Psoas muscle (tissue), 7 donors: ENCODE measurements at regions not wholly inside any gene's neighbourhood (a gene's known extent, or its start where the extent isn't known, plus 50 kb on each side); places are given as distances from the start of the nearest gene placed in this dataset.
A peak's percentile ranks its signal among the peaks of the same experiment; 100 is the strongest.
"Not testable (repeated sequence)": the region's sequence is repeated elsewhere in the genome, so short reads cannot be mapped to it uniquely, and the experiment has no call there.

ENCODE experiments used
- ATAC-seq, 4 donors: fragments of 200-7000 bp; cut with Tn5 transposase; one replicate each; pipeline ENCODE4 v1.9.1; 2020; ENCODE audit warnings: moderate library complexity in 3 of 4, mild to moderate bottlenecking in 2 of 4
- DNase-seq, 2 donors: peaks; one replicate each; pipeline ENCODE4 v3.0.0-alpha.2; 2020
- H3K27ac ChIP-seq: fragments of 200-600 bp; one replicate; pipeline ENCODE4 v1.8.0; 2022
- H3K27me3 ChIP-seq, 3 donors: fragments of 200-600 bp in 1 of 3; one replicate each; pipeline versions ENCODE4 v1.6.1 to v1.8.0; 2013 to 2022; ENCODE audit warnings: low read length in 2 of 3, mild to moderate bottlenecking in 2 of 3, moderate library complexity in 1 of 3; ENCODE audit not compliant: insufficient read depth in 3 of 3
- H3K36me3 ChIP-seq, 2 donors: fragments of 200-600 bp in 1 of 2; one replicate each; pipeline versions ENCODE4 v1.6.1 to v1.8.0; 2013 to 2022; ENCODE audit warnings: low read depth in 1 of 2, mild to moderate bottlenecking in 1 of 2, moderate library complexity in 1 of 2; ENCODE audit not compliant: insufficient read depth in 1 of 2
- H3K4me1 ChIP-seq: fragments of 200-600 bp; one replicate; pipeline ENCODE4 v1.8.0; 2022
- H3K4me3 ChIP-seq: fragments of 200-600 bp; one replicate; pipeline ENCODE4 v1.8.0; 2022; ENCODE audit warnings: mild to moderate bottlenecking
- H3K9me3 ChIP-seq: fragments of 200-600 bp; one replicate; pipeline ENCODE4 v1.8.0; 2022
- CTCF ChIP-seq: fragments of 200-600 bp; IDR thresholded peaks from one replicate; pipeline ENCODE4 v1.8.0; 2022; ENCODE audit warnings: antibody characterized with exemption
- WGBS, 3 donors: extraction: QIAGEN DNeasy Blood & Tissue Kit; methylation state at CpG; one replicate each; pipeline versions ENCODE4 v1.1.6 to v1.1.7; 2013; 5-methylcytosine and 5-hydroxymethylcytosine counted together
- intact Hi-C, 2 donors: fragments of 100-400 bp; cut with DNase I; formaldehyde crosslinking; loops; one replicate each; pipeline versions ENCODE4 v1.11.0 to v1.14.2; 2022
- donor health status: healthy with polysubstance abuse.
- donor health status: DM: no; HTN: no; CAD: no; lungs with moderate emphysema.
- donor health status: Bipolar disorder and iron deficiency.
- donor health status: healthy.
- donor health status: DM: yes; HTN: yes; CAD: no.
- donor health status: DM: no; HTN: no; CAD: no.
- donor health status: DM: yes; HTN: yes; CAD: no.

- DNase-seq, result peak in 1 of 2 donors; percentile 71
- TF ChIP-seq CTCF, result no peak
- Histone ChIP-seq H3K27ac (no peak overlapping the region), H3K4me3 (no peak overlapping the region), H3K4me1 (peaks cover 23% of the 10 kb centered on the region), H3K9me3 (no peaks in the 10 kb centered on the region), H3K27me3 (no peaks in the 10 kb centered on the region), H3K36me3 (no peaks in the 10 kb centered on the region)
- WGBS, 3 donors, result 56 to 82% (median 59%) methylated on average over 26 of the region's 26 CpGs
- peak; percentile 33 to 62 (median 54) for ATAC-seq
- intact Hi-C loops, result loop anchor here in 1 of 2 donors (10.0 kb wide), 1 partner anchor 113 kb away; the partner anchor contains the start of gene CIBAR2
Measured at GRCh38 chr16:85227946-85228862, 115.9 kb upstream of the CIBAR2 start.

- peaks cover 23% of the 10 kb centered on the region for H3K4me1 ChIP-seq
- no peak overlapping the region for H3K27ac ChIP-seq
- no peak overlapping the region for H3K4me3 ChIP-seq
- no peaks in the 10 kb centered on the region for H3K27me3 ChIP-seq
- no peaks in the 10 kb centered on the region for H3K9me3 ChIP-seq
- ATAC-seq, result no peak
- WGBS, 3 donors, result 61 to 80% (median 73%) methylated on average over 19 to 24 of the region's 24 CpGs
- no peak for TF ChIP-seq CTCF
- intact Hi-C loops, result loop anchor here in 1 of 2 donors (10.0 kb wide), 1 partner anchor 114 kb away; the partner anchor contains the start of gene CIBAR2
- H3K36me3 ChIP-seq, result no peaks in the 10 kb centered on the region
- DNase-seq, result peak in 1 of 2 donors; percentile 53
Measured at GRCh38 chr16:85228970-85229430, 116.7 kb upstream of the CIBAR2 start.

GRCh38 chr16:85229869-85230462, 117.7 kb upstream of the CIBAR2 start:
- ATAC-seq, result no peak
- intact Hi-C loops, result loop anchor here in 1 of 2 donors (10.0 kb wide), 1 partner anchor 115 kb away; the partner anchor contains the start of gene CIBAR2
- Histone ChIP-seq H3K4me1 (peaks cover 27% of the 10 kb centered on the region), H3K27me3 (no peaks in the 10 kb centered on the region), H3K27ac (no peak overlapping the region), H3K4me3 (no peak overlapping the region), H3K36me3 (no peaks in the 10 kb centered on the region), H3K9me3 (no peaks in the 10 kb centered on the region)
- TF ChIP-seq CTCF, result no peak
- no peak for DNase-seq
- WGBS, 3 donors, result 81 to 88% (median 87%) methylated on average over 8 of the region's 8 CpGs

GRCh38 chr16:85230764-85231383, 118.6 kb upstream of the CIBAR2 start:
- H3K9me3 ChIP-seq, ATAC-seq, H3K27me3 ChIP-seq, DNase-seq, intact Hi-C loops, H3K27ac ChIP-seq, H3K36me3 ChIP-seq, H3K4me3 ChIP-seq: not testable (repeated sequence)
- 87 to 99% (median 99%) methylated on average over 6 of the region's 6 CpGs for WGBS, 3 donors
- H3K4me1 ChIP-seq, result peaks cover 29% of the 10 kb centered on the region

- ATAC-seq (no peak), DNase-seq (peak in 1 of 2 donors; percentile 72)
- Histone ChIP-seq H3K9me3 (no peaks in the 10 kb centered on the region), H3K4me1 (peaks cover 38% of the 10 kb centered on the region), H3K27ac (no peak overlapping the region), H3K36me3 (no peaks in the 10 kb centered on the region), H3K27me3 (no peaks in the 10 kb centered on the region), H3K4me3 (no peak overlapping the region)
- intact Hi-C loops, result no loop called here
- 42 to 51% (median 51%) methylated on average over 8 of the region's 8 CpGs for WGBS, 3 donors
- no peak for TF ChIP-seq CTCF
Measured at GRCh38 chr16:85231959-85232358, 119.7 kb upstream of the CIBAR2 start.
